ENCODE measurements at regions not wholly inside any gene's neighbourhood (a gene's known extent, or its start where the extent isn't known, plus 50 kb on each side); places are given as distances from the start of the nearest gene placed in this dataset.

DNA sequence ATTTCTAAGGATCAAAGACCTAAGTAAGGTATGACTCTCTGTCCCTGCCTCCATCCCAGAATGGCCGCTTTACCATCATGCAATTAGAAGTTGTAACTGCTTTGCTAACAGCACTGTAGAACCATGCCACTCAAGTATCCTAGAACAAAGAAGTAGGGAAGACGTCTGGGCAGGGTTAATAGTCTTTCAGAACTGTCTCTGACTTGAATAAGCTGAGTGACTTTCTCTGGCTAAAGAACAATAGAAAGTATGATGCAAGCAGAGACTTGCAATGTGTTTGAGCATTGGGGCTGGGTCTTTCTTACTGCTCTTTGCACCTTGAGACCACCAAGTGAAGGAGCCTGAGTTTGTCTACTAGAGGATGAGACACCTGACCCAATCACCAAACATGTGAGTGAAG is 279.6 kb upstream of the JAG1 start:
- TF ChIP-seq, protein P1, sequence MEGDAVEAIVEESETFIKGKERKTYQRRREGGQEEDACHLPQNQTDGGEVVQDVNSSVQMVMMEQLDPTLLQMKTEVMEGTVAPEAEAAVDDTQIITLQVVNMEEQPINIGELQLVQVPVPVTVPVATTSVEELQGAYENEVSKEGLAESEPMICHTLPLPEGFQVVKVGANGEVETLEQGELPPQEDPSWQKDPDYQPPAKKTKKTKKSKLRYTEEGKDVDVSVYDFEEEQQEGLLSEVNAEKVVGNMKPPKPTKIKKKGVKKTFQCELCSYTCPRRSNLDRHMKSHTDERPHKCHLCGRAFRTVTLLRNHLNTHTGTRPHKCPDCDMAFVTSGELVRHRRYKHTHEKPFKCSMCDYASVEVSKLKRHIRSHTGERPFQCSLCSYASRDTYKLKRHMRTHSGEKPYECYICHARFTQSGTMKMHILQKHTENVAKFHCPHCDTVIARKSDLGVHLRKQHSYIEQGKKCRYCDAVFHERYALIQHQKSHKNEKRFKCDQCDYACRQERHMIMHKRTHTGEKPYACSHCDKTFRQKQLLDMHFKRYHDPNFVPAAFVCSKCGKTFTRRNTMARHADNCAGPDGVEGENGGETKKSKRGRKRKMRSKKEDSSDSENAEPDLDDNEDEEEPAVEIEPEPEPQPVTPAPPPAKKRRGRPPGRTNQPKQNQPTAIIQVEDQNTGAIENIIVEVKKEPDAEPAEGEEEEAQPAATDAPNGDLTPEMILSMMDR (conservative IDR thresholded peaks at IDR 0.05; ENCODE audit: low read length), result no peak
- TF ChIP-seq EZH2phosphoT487 (IDR thresholded peaks at IDR 0.05; ENCODE audit: borderline replicate concordance), result no peak
- Histone ChIP-seq H3K79me2 (ENCODE audit: insufficient read depth, low read length) (no peaks in the 10 kb centered on the region), H3K9me3 (ENCODE audit: insufficient read depth, low read depth, low read length) (no peaks in the 10 kb centered on the region), H2AFZ (ENCODE audit: low read length) (no peak overlapping the region), H3K27me3 (ENCODE audit: insufficient read depth, low read length, poor library complexity, severe bottlenecking) (no peaks in the 10 kb centered on the region), H4K20me1 (ENCODE audit: insufficient read depth, low read length, poor library complexity, severe bottlenecking) (no peaks in the 10 kb centered on the region), H3K4me1 (ENCODE audit: insufficient read depth, low read length, poor library complexity, severe bottlenecking) (no peaks in the 10 kb centered on the region), H3K9me2 (replicated peaks; ENCODE audit: low read depth, low read length) (no peaks in the 10 kb centered on the region), H3F3A (ENCODE audit: low read depth) (no peaks in the 10 kb centered on the region), H3K36me3 (ENCODE audit: insufficient read depth, low read length) (no peaks in the 10 kb centered on the region), H3K4me3 (ENCODE audit: low read length, poor library complexity, severe bottlenecking) (no peak overlapping the region), H3K9ac (ENCODE audit: low read depth, low read length, poor library complexity, severe bottlenecking) (no peak overlapping the region), H3K4me2 (ENCODE audit: low read depth, low read length, poor library complexity, severe bottlenecking) (no peak overlapping the region)

GRCh38 chr20:10954137-10954840 is 280.5 kb upstream of the JAG1 start:
- H4K20me1 ChIP-seq (ENCODE audit: insufficient read depth, low read length, poor library complexity, severe bottlenecking), result no peaks in the 10 kb centered on the region
- H3K9me3 ChIP-seq (ENCODE audit: insufficient read depth, low read depth, low read length), result no peaks in the 10 kb centered on the region
- H3F3A ChIP-seq (ENCODE audit: low read depth), result no peaks in the 10 kb centered on the region
- TF ChIP-seq EZH2phosphoT487 (IDR thresholded peaks at IDR 0.05; ENCODE audit: borderline replicate concordance), result no peak
- TF ChIP-seq, protein P1 (conservative IDR thresholded peaks at IDR 0.05; ENCODE audit: low read length), result no peak
- H3K4me3 ChIP-seq (ENCODE audit: low read length, poor library complexity, severe bottlenecking), result no peak overlapping the region
- H3K27me3 ChIP-seq (ENCODE audit: insufficient read depth, low read length, poor library complexity, severe bottlenecking), result no peaks in the 10 kb centered on the region
- H3K4me1 ChIP-seq (ENCODE audit: insufficient read depth, low read length, poor library complexity, severe bottlenecking), result no peaks in the 10 kb centered on the region
- H3K9ac ChIP-seq (ENCODE audit: low read depth, low read length, poor library complexity, severe bottlenecking), result no peak overlapping the region
- no peak overlapping the region for H3K4me2 ChIP-seq (ENCODE audit: low read depth, low read length, poor library complexity, severe bottlenecking)
- H3K9me2 ChIP-seq (replicated peaks; ENCODE audit: low read depth, low read length), result no peaks in the 10 kb centered on the region
- no peak overlapping the region for H2AFZ ChIP-seq (ENCODE audit: low read length)
- no peaks in the 10 kb centered on the region for H3K36me3 ChIP-seq (ENCODE audit: insufficient read depth, low read length)
- no peaks in the 10 kb centered on the region for H3K79me2 ChIP-seq (ENCODE audit: insufficient read depth, low read length)

- Histone ChIP-seq H3F3A (ENCODE audit: low read depth) (no peaks in the 10 kb centered on the region), H3K4me2 (ENCODE audit: low read depth, low read length, poor library complexity, severe bottlenecking) (no peak overlapping the region), H3K36me3 (ENCODE audit: insufficient read depth, low read length) (no peaks in the 10 kb centered on the region)
Measured at GRCh38 chr20:10954908-10955580, 281.2 kb upstream of the JAG1 start.

More at GRCh38 chr20:10954908-10955580, 281.2 kb upstream of the JAG1 start:
- no peaks in the 10 kb centered on the region for H3K4me1 ChIP-seq (ENCODE audit: insufficient read depth, low read length, poor library complexity, severe bottlenecking)
- H4K20me1 ChIP-seq (ENCODE audit: insufficient read depth, low read length, poor library complexity, severe bottlenecking), result no peaks in the 10 kb centered on the region
- H3K4me3 ChIP-seq (ENCODE audit: low read length, poor library complexity, severe bottlenecking), result no peak overlapping the region
- H3K79me2 ChIP-seq (ENCODE audit: insufficient read depth, low read length), result no peaks in the 10 kb centered on the region
- no peak overlapping the region for H2AFZ ChIP-seq (ENCODE audit: low read length)
- H3K9ac ChIP-seq (ENCODE audit: low read depth, low read length, poor library complexity, severe bottlenecking), result no peak overlapping the region
- no peaks in the 10 kb centered on the region for H3K9me3 ChIP-seq (ENCODE audit: insufficient read depth, low read depth, low read length)
- no peaks in the 10 kb centered on the region for H3K9me2 ChIP-seq (replicated peaks; ENCODE audit: low read depth, low read length)
- no peaks in the 10 kb centered on the region for H3K27me3 ChIP-seq (ENCODE audit: insufficient read depth, low read length, poor library complexity, severe bottlenecking)
- TF ChIP-seq, protein P1 (conservative IDR thresholded peaks at IDR 0.05; ENCODE audit: low read length), result no peak
- TF ChIP-seq EZH2phosphoT487 (IDR thresholded peaks at IDR 0.05; ENCODE audit: borderline replicate concordance), result no peak
